GM04503 (cell line): ENCODE measurements at regions not wholly inside any gene's neighbourhood (a gene's known extent, or its start where the extent isn't known, plus 50 kb on each side); places are given as distances from the start of the nearest gene placed in this dataset.

Experiments
- DNase-seq: peaks from one replicate; pipeline ENCODE4 v3.0.0-alpha.2; 2012; ENCODE audit warnings: low read depth

- no peak for DNase-seq
Observed at GRCh38 chr12:105804591-105805265, 334.0 kb downstream of the NUAK1 start.

- no peak for DNase-seq
Observed at GRCh38 chr12:105805730-105806399, 332.9 kb downstream of the NUAK1 start.

GRCh38 chr12:105806400-105806770 is 332.4 kb downstream of the NUAK1 start:
- no peak for DNase-seq

- DNase-seq = no peak
Observed at GRCh38 chr12:105812366-105812765, 326.4 kb downstream of the NUAK1 start.

GRCh38 chr12:105813201-105813600 is 325.6 kb downstream of the NUAK1 start:
- no peak for DNase-seq

DNA sequence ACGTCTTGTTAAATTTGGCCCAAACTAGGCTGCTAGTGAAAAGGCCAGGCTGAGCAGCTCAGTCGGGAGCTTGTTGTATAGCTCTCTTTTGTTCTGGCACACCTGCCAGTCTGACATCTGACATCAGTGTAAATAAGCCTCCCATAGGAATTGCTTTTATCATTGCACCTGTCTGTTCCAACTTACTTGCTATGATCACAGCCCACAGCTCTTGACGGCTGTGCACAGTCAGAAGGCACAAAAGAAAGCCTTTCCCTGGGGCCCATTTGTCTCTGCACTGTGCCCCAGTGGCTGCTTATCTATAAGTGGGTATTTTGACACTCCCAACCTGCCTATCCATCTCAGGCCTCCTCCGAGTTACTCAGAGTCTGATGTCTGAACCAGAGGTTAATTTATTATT is 324.5 kb downstream of the NUAK1 start:
- DNase-seq = no peak

DNA sequence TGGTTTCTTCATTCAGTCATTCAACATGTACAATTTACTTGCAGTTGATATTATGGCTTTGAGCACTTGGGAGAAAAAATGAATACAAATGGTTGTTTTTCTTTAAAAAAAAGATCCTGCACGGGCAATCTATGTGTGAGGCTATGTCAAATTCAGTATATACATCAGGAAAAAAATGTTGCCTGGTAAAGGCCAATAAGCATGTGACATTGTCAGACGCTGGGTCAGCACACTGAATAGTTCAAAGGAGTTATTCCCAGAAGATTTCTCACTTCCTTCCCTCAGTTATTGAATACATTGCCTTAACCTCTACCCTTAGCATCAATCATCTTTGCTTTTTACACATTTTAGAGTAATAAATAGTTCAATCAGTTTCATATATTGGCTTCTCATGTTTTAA is 319.2 kb downstream of the NUAK1 start:
- DNase-seq = no peak

DNA sequence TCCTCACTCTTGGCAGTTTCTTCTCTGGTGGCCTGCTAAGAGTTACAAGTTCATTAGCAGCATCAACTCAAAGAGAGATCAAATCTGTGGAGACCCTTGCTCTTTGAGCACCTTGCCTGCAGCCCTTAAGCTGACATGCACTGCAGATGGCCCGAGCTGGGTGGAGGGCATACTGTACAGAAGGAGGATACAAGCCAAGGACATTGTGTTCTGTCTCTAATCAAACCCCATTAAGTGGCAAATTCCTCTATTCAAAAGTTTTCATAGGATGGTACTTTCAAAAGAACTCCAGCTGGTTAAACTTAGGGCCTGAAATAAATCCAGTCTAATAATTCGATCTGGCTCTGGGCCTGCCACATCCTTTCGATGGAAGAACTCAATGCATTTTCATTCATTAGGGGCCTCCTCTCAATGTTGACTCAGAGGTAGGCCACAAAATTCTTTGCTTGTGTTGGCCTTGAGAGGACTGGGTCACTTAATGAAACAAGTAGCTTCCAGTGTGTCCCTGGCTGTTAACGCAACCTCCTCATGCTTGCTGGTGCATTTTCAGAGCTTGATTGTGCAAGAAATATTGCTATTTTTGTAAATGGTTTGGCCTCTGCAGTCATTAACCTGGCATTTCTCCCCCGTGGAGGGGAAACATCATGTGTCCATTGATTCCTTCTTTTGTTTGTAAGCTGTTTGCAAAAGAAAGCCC is 318.2 kb downstream of the NUAK1 start:
- DNase-seq = peak; percentile 76

- DNase-seq = no peak
Observed at GRCh38 chr12:105822131-105823105, 316.3 kb downstream of the NUAK1 start.

DNA sequence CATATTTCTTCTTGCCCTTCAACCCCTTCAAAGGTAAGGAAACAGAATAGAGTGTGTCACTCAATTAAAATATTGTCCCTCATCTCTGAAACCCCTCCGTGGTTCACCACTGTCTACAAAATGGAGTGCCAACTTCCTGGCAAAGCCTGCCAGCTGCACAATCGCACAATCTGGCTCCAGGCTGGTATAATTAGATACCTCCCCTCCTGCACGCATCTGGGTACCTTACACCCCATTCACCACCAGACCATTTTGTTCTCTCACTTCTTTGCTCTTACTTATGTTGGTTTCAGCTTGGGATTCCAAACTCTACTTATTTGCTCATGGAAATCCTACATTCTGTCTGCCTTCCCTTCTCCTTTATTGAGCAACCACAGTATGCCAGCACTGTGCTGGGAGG is 314.9 kb downstream of the NUAK1 start:
- no peak for DNase-seq

GRCh38 chr12:105825141-105825540 is 313.6 kb downstream of the NUAK1 start:
- no peak for DNase-seq

DNA sequence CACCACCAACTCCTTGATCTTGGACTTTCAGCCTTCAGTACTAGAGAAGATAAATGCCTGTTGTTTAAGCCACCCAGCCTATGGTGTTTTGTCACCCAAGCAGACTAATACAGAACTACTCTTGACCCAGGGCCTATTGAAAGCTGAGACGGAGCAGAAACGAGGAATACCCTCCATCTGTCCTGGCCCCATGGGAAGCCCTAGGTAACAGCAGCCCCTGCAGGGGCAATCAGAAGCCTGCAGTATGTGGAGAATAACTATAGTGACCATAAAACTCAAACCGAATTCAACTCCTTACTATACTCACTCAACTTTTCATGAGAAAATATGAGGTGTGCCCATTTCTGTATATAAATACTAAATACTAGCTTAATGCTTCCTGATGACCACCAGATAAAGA is 307.4 kb downstream of the NUAK1 start:
- no peak for DNase-seq

DNA sequence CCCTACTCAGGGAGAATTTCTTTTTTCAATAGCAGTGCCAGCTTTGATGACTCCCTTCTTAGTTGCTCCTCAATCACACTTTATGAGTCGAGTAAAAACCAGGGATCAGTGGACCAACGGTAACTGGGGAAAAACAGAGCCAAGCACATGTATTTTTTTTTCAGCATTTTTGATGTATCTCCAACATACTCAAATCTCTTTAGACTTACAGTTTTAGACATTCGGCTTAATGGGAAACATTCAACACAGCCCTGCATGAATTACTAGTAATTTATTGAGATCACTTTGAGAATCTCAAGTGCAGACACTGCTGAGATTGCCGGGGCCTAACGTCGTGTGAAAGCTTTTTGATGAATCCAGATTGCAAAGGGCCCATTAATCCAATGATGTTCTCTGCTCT is 306.7 kb downstream of the NUAK1 start:
- no peak for DNase-seq

- DNase-seq = no peak
Observed at GRCh38 chr12:105832806-105833205, 305.9 kb downstream of the NUAK1 start.

GRCh38 chr12:105834496-105834895 is 304.3 kb downstream of the NUAK1 start:
- no peak for DNase-seq

GRCh38 chr12:105835580-105836241 is 303.0 kb downstream of the NUAK1 start:
- DNase-seq = no peak

- no peak for DNase-seq
Observed at GRCh38 chr12:105836242-105836622, 302.5 kb downstream of the NUAK1 start.

GRCh38 chr12:105839629-105840127 is 299.1 kb downstream of the NUAK1 start:
- no peak for DNase-seq

DNA sequence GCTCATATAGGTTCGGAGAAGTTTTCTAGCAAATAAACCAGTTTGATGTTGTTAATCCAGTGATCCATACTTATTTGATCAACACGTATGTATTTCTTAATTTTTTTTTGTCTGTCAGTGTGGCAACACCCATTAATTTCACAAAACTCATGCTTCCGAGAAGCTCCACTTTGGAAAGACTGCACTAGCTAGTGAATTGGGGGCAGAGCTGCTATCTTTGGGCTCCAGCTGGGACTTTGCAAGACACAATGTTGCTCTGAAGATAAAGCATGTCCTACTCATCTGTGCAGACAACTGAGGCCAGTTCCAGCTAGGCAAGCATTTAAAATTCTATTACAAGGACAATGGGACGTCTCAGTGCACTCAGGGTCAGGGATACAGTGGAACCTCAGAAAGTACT is 298.4 kb downstream of the NUAK1 start:
- no peak for DNase-seq

DNA sequence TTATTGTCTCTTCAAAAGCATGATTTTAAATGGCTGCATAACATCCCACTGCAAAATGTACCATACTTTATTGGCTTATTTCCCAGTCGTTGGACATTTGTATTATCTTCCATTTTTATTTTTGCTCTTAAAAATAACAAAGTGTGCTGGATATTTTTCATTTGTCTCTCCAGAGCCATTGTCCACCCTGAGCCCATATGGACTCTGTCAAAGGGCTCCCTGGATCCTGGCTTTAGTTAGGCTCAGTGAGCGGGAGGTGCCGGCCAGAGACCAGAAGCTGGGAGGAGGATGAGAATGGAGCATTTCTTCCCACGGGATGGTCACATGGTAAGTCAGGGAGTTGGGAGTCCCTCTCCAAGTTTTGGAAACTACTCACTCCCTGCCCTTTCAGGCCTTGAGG is 296.9 kb downstream of the NUAK1 start:
- no peak for DNase-seq

GRCh38 chr12:105843561-105843960 is 295.2 kb downstream of the NUAK1 start:
- DNase-seq = no peak
